Endodermal cell (in vitro differentiated cells): ENCODE measurements at regions not wholly inside any gene's neighbourhood (a gene's known extent, or its start where the extent isn't known, plus 50 kb on each side); places are given as distances from the start of the nearest gene placed in this dataset.
"Not testable (repeated sequence)": the region's sequence is repeated elsewhere in the genome, so short reads cannot be mapped to it uniquely, and the experiment has no call there.

Source experiments
- DNase-seq: peaks from one replicate; pipeline ENCODE4 v3.0.0-alpha.2; 2017
- H3K27ac ChIP-seq: 2 replicates; pipeline ENCODE4 v1.5.1; 2013; ENCODE audit warnings: mild to moderate bottlenecking, low read depth, low read length, moderate library complexity
- H3K27me3 ChIP-seq: 2 replicates; pipeline ENCODE4 v1.6.1; 2013; ENCODE audit warnings: mild to moderate bottlenecking, low read length, moderate library complexity; ENCODE audit not compliant: insufficient read depth, control insufficient read depth, poor library complexity, severe bottlenecking
- H3K36me3 ChIP-seq: 2 replicates; pipeline ENCODE4 v1.7.0; 2013; ENCODE audit warnings: mild to moderate bottlenecking, low read length, moderate library complexity; ENCODE audit not compliant: control insufficient read depth, insufficient read depth
- H3K4me1 ChIP-seq: one replicate; pipeline ENCODE4 v1.7.0; 2013; ENCODE audit warnings: low read length; ENCODE audit not compliant: control insufficient read depth, insufficient read depth
- H3K4me3 ChIP-seq: 2 replicates; pipeline ENCODE4 v1.5.1; 2013; ENCODE audit warnings: mild to moderate bottlenecking, low read length, moderate library complexity
- H3K9ac ChIP-seq: 2 replicates; pipeline ENCODE4 v1.6.1; 2013; ENCODE audit warnings: mild to moderate bottlenecking, low read length, moderate library complexity; ENCODE audit not compliant: poor library complexity, severe bottlenecking; ENCODE audit errors: extremely low read depth
- H3K9me3 ChIP-seq: 2 replicates; pipeline ENCODE4 v1.6.1; 2013; ENCODE audit warnings: mild to moderate bottlenecking, low read length, moderate library complexity; ENCODE audit not compliant: control insufficient read depth
- H3K27ac Mint-ChIP-seq: 2 replicates; pipeline ENCODE4 v1.8.0; 2020; ENCODE audit warnings: mixed read lengths
- H3K27me3 Mint-ChIP-seq: 2 replicates; pipeline ENCODE4 v1.8.0; 2021; ENCODE audit warnings: mild to moderate bottlenecking, mixed read lengths; ENCODE audit not compliant: insufficient read depth
- H3K36me3 Mint-ChIP-seq: 2 replicates; pipeline ENCODE4 v1.8.0; 2020; ENCODE audit warnings: low read depth, mixed read lengths
- H3K4me1 Mint-ChIP-seq: 2 replicates; pipeline ENCODE4 v1.8.0; 2020; ENCODE audit warnings: mixed read lengths
- H3K4me3 Mint-ChIP-seq: 2 replicates; pipeline ENCODE4 v1.8.0; 2020; ENCODE audit warnings: mild to moderate bottlenecking, moderate library complexity, mixed read lengths
- H3K9me3 Mint-ChIP-seq: 2 replicates; pipeline ENCODE4 v1.8.0; 2020; ENCODE audit warnings: mild to moderate bottlenecking, mixed read lengths
- CTCF ChIP-seq: fragments of 200-600 bp; sonication (generic); conservative IDR thresholded peaks from 2 replicates; pipeline ENCODE4 v1.5.0; 2021; ENCODE audit warnings: antibody characterized with exemption, mild to moderate bottlenecking
- WGBS, 2 experiments: methylation state at CpG; one replicate each; pipeline versions ENCODE4 v1.1.5 to v1.1.7; 2013; ENCODE audit warnings: missing lambda C conversion rate in 2 of 2, mixed read lengths in 1 of 2; ENCODE audit not compliant: insufficient coverage in 1 of 2, insufficient read length in 1 of 2; 5-methylcytosine and 5-hydroxymethylcytosine counted together

GRCh38 chr14:83085136-83085535 is 1551.5 kb upstream of the SEL1L start:
- no peaks in the 10 kb centered on the region for H3K9me3 ChIP-seq
- H3K4me1 ChIP-seq: peaks cover 3% of the 10 kb centered on the region
- no peak overlapping the region for H3K4me3 Mint-ChIP-seq
- H3K36me3 Mint-ChIP-seq: no peaks in the 10 kb centered on the region
- no peaks in the 10 kb centered on the region for H3K36me3 ChIP-seq
- peaks cover 5% of the 10 kb centered on the region for H3K27me3 Mint-ChIP-seq
- H3K4me1 Mint-ChIP-seq: peaks cover 5% of the 10 kb centered on the region
- no peaks in the 10 kb centered on the region for H3K27me3 ChIP-seq
- no peaks in the 10 kb centered on the region for H3K9me3 Mint-ChIP-seq
- 88 to 100% methylated on average over 4 of the region's 4 CpGs for WGBS, 2 experiments
- H3K27ac Mint-ChIP-seq: no peak overlapping the region
- H3K9ac ChIP-seq: no peak overlapping the region
- DNase-seq: no peak
- H3K4me3 ChIP-seq: no peak overlapping the region
- no peak for TF ChIP-seq CTCF
- no peak overlapping the region for H3K27ac ChIP-seq

- Histone ChIP-seq H3K9ac (no peak overlapping the region), H3K4me3 (no peak overlapping the region), H3K9me3 (no peaks in the 10 kb centered on the region), H3K27me3 (no peaks in the 10 kb centered on the region), H3K4me1 (peaks cover 3% of the 10 kb centered on the region), H3K36me3 (no peaks in the 10 kb centered on the region), H3K27ac (no peak overlapping the region)
- Mint-ChIP-seq H3K36me3 (no peaks in the 10 kb centered on the region), H3K27ac (no peak overlapping the region), H3K4me3 (no peak overlapping the region), H3K9me3 (no peaks in the 10 kb centered on the region), H3K27me3 (peaks cover 5% of the 10 kb centered on the region), H3K4me1 (peaks cover 5% of the 10 kb centered on the region)
- 40 to 44% methylated on average over 1 of the region's 1 CpG for WGBS, 2 experiments
- no peak for DNase-seq
- no peak for TF ChIP-seq CTCF
These were observed 1552.1 kb upstream of the SEL1L start for GRCh38 chr14:83085725-83086124.

GRCh38 chr14:83091991-83092956 is 1558.6 kb upstream of the SEL1L start:
- WGBS, 2 experiments: 94 to 99% methylated on average over 10 to 43 of the region's 47 CpGs
- not testable (repeated sequence) for H3K4me1 Mint-ChIP-seq, H3K27ac Mint-ChIP-seq, H3K27me3 ChIP-seq, H3K9me3 Mint-ChIP-seq, H3K9me3 ChIP-seq, H3K36me3 ChIP-seq, H3K4me1 ChIP-seq, H3K4me3 ChIP-seq, H3K27me3 Mint-ChIP-seq, DNase-seq, H3K36me3 Mint-ChIP-seq, H3K9ac ChIP-seq, H3K27ac ChIP-seq
- TF ChIP-seq CTCF: peak; percentile 23
- peak overlapping the region; percentile 36 for H3K4me3 Mint-ChIP-seq
